IMR-90 (cell line): ENCODE measurements at regions not wholly inside any gene's neighbourhood (a gene's known extent, or its start where the extent isn't known, plus 50 kb on each side); places are given as distances from the start of the nearest gene placed in this dataset.

Experiments used
- ATAC-seq: fragments of 200-7000 bp; cut with Tn5 transposase; 2 replicates; pipeline ENCODE4 v1.9.1; 2020; ENCODE audit warnings: low read depth, mild to moderate bottlenecking, moderate library complexity
- BruUV-seq: library from RNA; stranded (reverse); fragments of 400-500 nt; replicated peaks from 2 replicates; lab custom pipeline; 2021; lab: Mats Ljungman, UMichigan
- CTCF ChIA-PET: fragments of 300-600 bp; formaldehyde crosslinking; extraction: SDS; loops from one replicate; lab custom pipeline; 2021; ENCODE audit warnings: antibody characterized with exemption; lab: Yijun Ruan, JAX
- POLR2A ChIA-PET: fragments of 300-600 bp; sonication (Branson Sonifier 250); formaldehyde crosslinking; loops from one replicate; lab custom pipeline; 2022; ENCODE audit warnings: antibody characterized with exemption; ENCODE audit not compliant: unreplicated experiment; lab: Charles Lee
- DNase-seq: peaks from one replicate; pipeline ENCODE4 v3.0.0; 2013
- H2AFZ ChIP-seq: replicated peaks from 2 replicates; pipeline ENCODE3; 2013; ENCODE audit warnings: low read length, mild to moderate bottlenecking; ENCODE audit not compliant: poor library complexity
- H2AK5ac ChIP-seq: 2 replicates; pipeline ENCODE4 v1.6.1; 2013; ENCODE audit warnings: low read depth, low read length, inconsistent platforms
- H2AK9ac ChIP-seq: replicated peaks from 2 replicates; pipeline ENCODE3; 2013; ENCODE audit warnings: mild to moderate bottlenecking, low read depth, low read length, moderate library complexity; ENCODE audit not compliant: poor library complexity
- H2BK120ac ChIP-seq: 2 replicates; pipeline ENCODE4 v1.6.1; 2013; ENCODE audit warnings: low read depth, low read length, inconsistent platforms
- H2BK15ac ChIP-seq: 3 replicates; pipeline ENCODE4 v1.6.1; 2013; ENCODE audit warnings: low read depth, low read length, inconsistent platforms
- H2BK20ac ChIP-seq: 2 replicates; pipeline ENCODE4 v1.6.1; 2013; ENCODE audit warnings: low read depth, mild to moderate bottlenecking, inconsistent platforms, low read length, moderate library complexity
- H2BK5ac ChIP-seq: 2 replicates; pipeline ENCODE4 v1.6.1; 2013; ENCODE audit warnings: mild to moderate bottlenecking, low read depth, low read length, inconsistent platforms; ENCODE audit not compliant: poor library complexity, severe bottlenecking
- H3K14ac ChIP-seq: replicated peaks from 2 replicates; pipeline ENCODE4 v1.6.1; 2013; ENCODE audit warnings: low read depth, low read length, inconsistent platforms
- H3K18ac ChIP-seq: 2 replicates; pipeline ENCODE4 v1.6.1; 2013; ENCODE audit warnings: low read depth, low read length, control low read depth
- H3K23ac ChIP-seq: 2 replicates; pipeline ENCODE4 v1.6.1; 2013; ENCODE audit warnings: low read depth, low read length, inconsistent platforms
- H3K27ac ChIP-seq: 2 replicates; pipeline ENCODE4 v1.5.1; 2013; ENCODE audit warnings: mild to moderate bottlenecking, control low read depth, low read length; ENCODE audit not compliant: insufficient read depth
- H3K27me3 ChIP-seq: 2 replicates; pipeline ENCODE4 v1.6.1; 2013; ENCODE audit warnings: low read length; ENCODE audit not compliant: control insufficient read depth, insufficient read depth
- H3K36me3 ChIP-seq: 2 replicates; pipeline ENCODE4 v1.6.1; 2013; ENCODE audit warnings: low read length, mixed read lengths; ENCODE audit not compliant: control insufficient read depth, insufficient read depth
- H3K4ac ChIP-seq: 2 replicates; pipeline ENCODE4 v1.6.1; 2013; ENCODE audit warnings: low read depth, low read length, inconsistent platforms
- H3K4me1 ChIP-seq: 2 replicates; pipeline ENCODE4 v1.6.1; 2013; ENCODE audit warnings: low read length, mixed read lengths; ENCODE audit not compliant: control insufficient read depth, insufficient read depth
- H3K4me2 ChIP-seq: 2 replicates; pipeline ENCODE4 v1.6.1; 2013; ENCODE audit warnings: low read depth, mild to moderate bottlenecking, control low read depth, low read length, moderate library complexity
- H3K4me3 ChIP-seq: 2 replicates; pipeline ENCODE4 v1.5.1; 2013; ENCODE audit warnings: low read depth, mild to moderate bottlenecking, control low read depth, low read length, moderate library complexity; ENCODE audit not compliant: insufficient read depth
- H3K56ac ChIP-seq: 2 replicates; pipeline ENCODE4 v1.6.1; 2013; ENCODE audit warnings: low read length, inconsistent platforms; ENCODE audit not compliant: insufficient read depth; ENCODE audit errors: extremely low read depth
- H3K79me1 ChIP-seq, 2 experiments: 2 replicates each; pipeline ENCODE4 v1.6.1; 2013; ENCODE audit warnings: low read length in 2 of 2, inconsistent platforms in 1 of 2, low read depth in 1 of 2
- H3K9ac ChIP-seq: 2 replicates; pipeline ENCODE4 v1.6.1; 2013; ENCODE audit warnings: low read depth, low read length, control low read depth
- H3K9me1 ChIP-seq: 2 replicates; pipeline ENCODE4 v1.6.1; 2013; ENCODE audit warnings: low read length, inconsistent platforms; ENCODE audit not compliant: insufficient read depth
- H3K9me3 ChIP-seq: 2 replicates; pipeline ENCODE4 v1.6.1; 2013; ENCODE audit warnings: low read length; ENCODE audit not compliant: control insufficient read depth, insufficient read depth
- H4K20me1 ChIP-seq: 2 replicates; pipeline ENCODE4 v1.6.1; 2013; ENCODE audit warnings: low read length, inconsistent platforms; ENCODE audit not compliant: insufficient read depth
- H4K5ac ChIP-seq: 2 replicates; pipeline ENCODE4 v1.6.1; 2013; ENCODE audit warnings: mild to moderate bottlenecking, low read depth, low read length, control low read depth
- H4K8ac ChIP-seq, 2 experiments: 2 replicates each; pipeline ENCODE4 v1.6.1; 2013; ENCODE audit warnings: low read depth in 2 of 2, low read length in 2 of 2, control low read depth in 1 of 2, inconsistent platforms in 1 of 2
- H4K91ac ChIP-seq: 2 replicates; pipeline ENCODE4 v1.6.1; 2013; ENCODE audit warnings: low read depth, low read length, inconsistent platforms; ENCODE audit not compliant: insufficient read depth
- BHLHE40 ChIP-seq: fragments of 150-350 bp; IDR thresholded peaks from 2 replicates; pipeline ENCODE4 v1.6.1; 2016; ENCODE audit warnings: mild to moderate bottlenecking, low read depth, low read length
- CEBPB ChIP-seq: IDR thresholded peaks from 2 replicates; pipeline ENCODE4 v1.6.1; 2012; ENCODE audit warnings: low read depth, low read length, improper control_type of control experiment
- CHD1 ChIP-seq: IDR thresholded peaks from 2 replicates; pipeline ENCODE4 v1.6.1; 2012; ENCODE audit warnings: low read depth, low read length, improper control_type of control experiment
- FOS ChIP-seq: fragments of 150-350 bp; IDR thresholded peaks from 2 replicates; pipeline ENCODE4 v1.6.1; 2016; ENCODE audit warnings: low read depth, low read length
- MAFK ChIP-seq: IDR thresholded peaks from 2 replicates; pipeline ENCODE4 v1.6.1; 2012; ENCODE audit warnings: low read depth, low read length, improper control_type of control experiment
- MAZ ChIP-seq: IDR thresholded peaks from 2 replicates; pipeline ENCODE4 v1.6.1; 2012; ENCODE audit warnings: low read depth, mild to moderate bottlenecking, low read length, improper control_type of control experiment, moderate library complexity, borderline replicate concordance
- MXI1 ChIP-seq: IDR thresholded peaks from 2 replicates; pipeline ENCODE4 v1.6.1; 2012; ENCODE audit warnings: low read depth, mild to moderate bottlenecking, low read length, moderate library complexity, borderline replicate concordance
- NFE2L2 ChIP-seq: fragments of 150-350 bp; IDR thresholded peaks from 2 replicates; pipeline ENCODE4 v1.6.1; 2016; ENCODE audit warnings: low read depth, mild to moderate bottlenecking, low read length
- POLR2A ChIP-seq: IDR thresholded peaks from 2 replicates; pipeline ENCODE4 v1.6.1; 2012; ENCODE audit warnings: mild to moderate bottlenecking, low read depth, low read length
- RAD21 ChIP-seq: IDR thresholded peaks from 2 replicates; pipeline ENCODE4 v1.6.1; 2012; ENCODE audit warnings: low read length, improper control_type of control experiment
- RCOR1 ChIP-seq: IDR thresholded peaks from 2 replicates; pipeline ENCODE4 v1.6.1; 2012; ENCODE audit warnings: mild to moderate bottlenecking, low read length, improper control_type of control experiment; ENCODE audit not compliant: insufficient replicate concordance
- RFX5 ChIP-seq: IDR thresholded peaks from 2 replicates; pipeline ENCODE4 v1.8.0; 2012; ENCODE audit warnings: low read depth, mild to moderate bottlenecking, low read length, moderate library complexity
- SMC3 ChIP-seq: fragments of 150-350 bp; IDR thresholded peaks from 2 replicates; pipeline ENCODE4 v1.6.1; 2016; ENCODE audit warnings: low read depth, mild to moderate bottlenecking, antibody characterized with exemption, low read length, moderate library complexity
- WGBS, 2 experiments: methylation state at CpG; one replicate each; pipeline versions ENCODE4 v1.1.5 to v1.1.7; 2013; ENCODE audit warnings: missing lambda C conversion rate in 2 of 2; ENCODE audit not compliant: insufficient read length in 1 of 2; ENCODE audit errors: extremely low coverage in 2 of 2; 5-methylcytosine and 5-hydroxymethylcytosine counted together
- dilution Hi-C: fragments of 300-500 bp; cut with HindIII; formaldehyde crosslinking; loops from one replicate; pipeline ENCODE4 v1.14.3; 2018; ENCODE audit warnings: low sequenced_read_pairs; ENCODE audit not compliant: unreplicated experiment
- in situ Hi-C: fragments of 300-500 bp; cut with MboI; formaldehyde crosslinking; loops from 3 replicates; pipeline ENCODE4 v1.14.3; 2019; ENCODE audit warnings: low sequenced_read_pairs, inconsistent platforms, mixed read lengths
- intact Hi-C: fragments of 100-400 bp; cut with micrococcal nuclease; formaldehyde crosslinking; loops from 2 replicates; pipeline ENCODE4 v1.10.0; 2022
- TF ChIP-seq, protein P1 (sequence below): fragments of 150-350 bp; IDR thresholded peaks from 2 replicates; pipeline ENCODE4 v1.6.1; 2016; ENCODE audit warnings: low read depth, mild to moderate bottlenecking, low read length, moderate library complexity, borderline replicate concordance
- TF ChIP-seq, protein P2 (sequence below): fragments of 150-350 bp; IDR thresholded peaks from 2 replicates; pipeline ENCODE4 v1.6.1; 2017; ENCODE audit warnings: mild to moderate bottlenecking, antibody characterized with exemption, low read length, low read depth
- TF ChIP-seq, protein P3 (sequence below): conservative IDR thresholded peaks from 2 replicates; pipeline ENCODE4 v1.5.1; 2012; ENCODE audit warnings: mild to moderate bottlenecking, low read depth, low read length, improper control_type of control experiment

GRCh38 chr1:221002601-221003000, 123.4 kb downstream of the HLX start:
- Histone ChIP-seq H3K4ac (no peak overlapping the region), H3K56ac (no peak overlapping the region), H2AK5ac (no peak overlapping the region), H3K27ac (no peak overlapping the region), H3K9ac (no peak overlapping the region), H3K14ac (no peak overlapping the region), H3K36me3 (no peaks in the 10 kb centered on the region), H2AFZ (no peak overlapping the region), H2BK120ac (no peak overlapping the region), H4K5ac (no peak overlapping the region), H3K4me1 (no peaks in the 10 kb centered on the region), H3K79me1 (no peaks in the 10 kb centered on the region), H2BK15ac (no peak overlapping the region), H3K9me3 (no peaks in the 10 kb centered on the region), H3K27me3 (no peaks in the 10 kb centered on the region), H3K9me1 (no peaks in the 10 kb centered on the region), H3K18ac (no peak overlapping the region), H4K8ac (no peak overlapping the region), H2BK20ac (no peak overlapping the region), H2AK9ac (no peak overlapping the region), H3K4me3 (no peak overlapping the region), H4K91ac (no peak overlapping the region), H3K23ac (no peak overlapping the region), H4K20me1 (no peaks in the 10 kb centered on the region), H3K4me2 (no peak overlapping the region), H2BK5ac (no peak overlapping the region)
- ChIA-PET POLR2A (no interaction called here), CTCF (interaction anchor here (0.9 kb wide), 1 partner anchor 8 kb away, joined by 3 read pairs; no protein-coding TSS in a partner anchor)
- TF ChIP-seq, protein P1, sequence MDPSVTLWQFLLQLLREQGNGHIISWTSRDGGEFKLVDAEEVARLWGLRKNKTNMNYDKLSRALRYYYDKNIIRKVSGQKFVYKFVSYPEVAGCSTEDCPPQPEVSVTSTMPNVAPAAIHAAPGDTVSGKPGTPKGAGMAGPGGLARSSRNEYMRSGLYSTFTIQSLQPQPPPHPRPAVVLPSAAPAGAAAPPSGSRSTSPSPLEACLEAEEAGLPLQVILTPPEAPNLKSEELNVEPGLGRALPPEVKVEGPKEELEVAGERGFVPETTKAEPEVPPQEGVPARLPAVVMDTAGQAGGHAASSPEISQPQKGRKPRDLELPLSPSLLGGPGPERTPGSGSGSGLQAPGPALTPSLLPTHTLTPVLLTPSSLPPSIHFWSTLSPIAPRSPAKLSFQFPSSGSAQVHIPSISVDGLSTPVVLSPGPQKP: no peak
- TF ChIP-seq RCOR1 (no peak), RAD21 (no peak), POLR2A (no peak), RFX5 (no peak), FOS (no peak), SMC3 (no peak), BHLHE40 (no peak), CHD1 (no peak), MXI1 (no peak), CEBPB (no peak), MAFK (no peak), MAZ (no peak), NFE2L2 (no peak)
- TF ChIP-seq, protein P2, sequence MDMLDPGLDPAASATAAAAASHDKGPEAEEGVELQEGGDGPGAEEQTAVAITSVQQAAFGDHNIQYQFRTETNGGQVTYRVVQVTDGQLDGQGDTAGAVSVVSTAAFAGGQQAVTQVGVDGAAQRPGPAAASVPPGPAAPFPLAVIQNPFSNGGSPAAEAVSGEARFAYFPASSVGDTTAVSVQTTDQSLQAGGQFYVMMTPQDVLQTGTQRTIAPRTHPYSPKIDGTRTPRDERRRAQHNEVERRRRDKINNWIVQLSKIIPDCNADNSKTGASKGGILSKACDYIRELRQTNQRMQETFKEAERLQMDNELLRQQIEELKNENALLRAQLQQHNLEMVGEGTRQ: no peak
- TF ChIP-seq, protein P3, sequence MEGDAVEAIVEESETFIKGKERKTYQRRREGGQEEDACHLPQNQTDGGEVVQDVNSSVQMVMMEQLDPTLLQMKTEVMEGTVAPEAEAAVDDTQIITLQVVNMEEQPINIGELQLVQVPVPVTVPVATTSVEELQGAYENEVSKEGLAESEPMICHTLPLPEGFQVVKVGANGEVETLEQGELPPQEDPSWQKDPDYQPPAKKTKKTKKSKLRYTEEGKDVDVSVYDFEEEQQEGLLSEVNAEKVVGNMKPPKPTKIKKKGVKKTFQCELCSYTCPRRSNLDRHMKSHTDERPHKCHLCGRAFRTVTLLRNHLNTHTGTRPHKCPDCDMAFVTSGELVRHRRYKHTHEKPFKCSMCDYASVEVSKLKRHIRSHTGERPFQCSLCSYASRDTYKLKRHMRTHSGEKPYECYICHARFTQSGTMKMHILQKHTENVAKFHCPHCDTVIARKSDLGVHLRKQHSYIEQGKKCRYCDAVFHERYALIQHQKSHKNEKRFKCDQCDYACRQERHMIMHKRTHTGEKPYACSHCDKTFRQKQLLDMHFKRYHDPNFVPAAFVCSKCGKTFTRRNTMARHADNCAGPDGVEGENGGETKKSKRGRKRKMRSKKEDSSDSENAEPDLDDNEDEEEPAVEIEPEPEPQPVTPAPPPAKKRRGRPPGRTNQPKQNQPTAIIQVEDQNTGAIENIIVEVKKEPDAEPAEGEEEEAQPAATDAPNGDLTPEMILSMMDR: no peak
- no peak for DNase-seq
- in situ Hi-C loops: no loop called here
- intact Hi-C loops: no loop called here
- 90% methylated on average over 2 of the region's 3 CpGs; no CpG with 5 or more reads in 1 of the 2 experiments for WGBS, 2 experiments
- dilution Hi-C loops: no loop called here
- no peak for ATAC-seq
- no TSS peak for BruUV-seq
